DMS153 (cell line): ENCODE measurements at regions not wholly inside any gene's neighbourhood (a gene's known extent, or its start where the extent isn't known, plus 50 kb on each side); places are given as distances from the start of the nearest gene placed in this dataset.

ENCODE experiments used
- DNase-seq: peaks from one replicate; lab custom pipeline; 2025; lab: John Stamatoyannopoulos, UW

DNA sequence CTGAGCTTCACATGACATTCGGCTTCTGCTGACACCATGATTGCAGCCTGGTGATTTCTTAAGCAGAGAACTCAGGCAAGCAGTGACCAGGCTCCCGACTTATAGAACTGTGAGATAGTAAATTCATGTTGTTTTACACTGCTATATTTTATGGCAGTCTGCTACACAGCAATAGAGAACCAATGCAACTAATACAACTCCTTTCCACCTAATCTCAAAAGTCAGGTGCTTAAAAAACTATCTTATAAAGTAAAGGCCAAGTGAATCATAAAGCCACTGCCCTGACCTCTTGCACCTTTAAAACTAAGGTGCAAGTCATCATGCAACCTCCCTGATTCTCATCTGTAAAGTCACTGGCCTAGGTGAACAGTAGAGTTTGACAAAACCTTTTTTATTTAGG is 95.3 kb upstream of the GLS start:
- no peak for DNase-seq

DNA sequence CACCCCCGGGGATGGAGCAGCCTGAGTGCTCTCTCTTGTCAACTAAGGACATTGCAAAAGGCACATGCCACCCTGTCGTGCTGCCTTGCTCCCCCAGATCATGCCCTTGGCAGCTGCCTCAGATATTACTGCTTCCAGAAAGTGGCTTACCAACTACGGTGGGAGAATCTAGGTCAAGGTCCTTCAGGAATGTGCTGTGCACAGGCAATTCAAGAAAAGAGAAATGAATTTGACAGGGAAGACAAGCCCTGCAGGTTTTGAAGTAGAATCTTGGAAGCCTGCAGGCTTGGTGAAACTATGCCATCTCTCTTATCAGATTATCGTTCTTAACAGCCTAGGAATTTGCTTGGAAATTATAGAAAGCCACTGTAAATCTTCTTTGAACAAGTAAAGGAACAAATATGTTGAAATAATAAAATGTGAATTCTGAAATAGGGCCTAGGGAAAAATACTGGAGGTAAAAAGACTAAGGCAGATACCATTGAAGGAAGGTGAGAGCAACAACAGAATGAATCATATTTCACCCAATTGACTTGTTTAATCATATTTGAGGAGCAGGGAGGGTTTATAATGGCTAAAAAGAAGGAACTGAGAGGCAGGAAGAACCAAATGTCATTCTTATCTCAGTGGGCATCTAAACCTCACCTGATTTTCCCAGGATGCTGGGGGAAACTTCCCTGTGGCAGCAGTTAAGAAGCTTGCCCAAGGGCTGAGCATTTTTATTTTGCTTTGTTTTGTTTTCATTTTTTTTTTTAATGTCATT is 94.0 kb upstream of the GLS start:
- no peak for DNase-seq

- no peak for DNase-seq
Measured at GRCh38 chr2:190787743-190788235, 92.8 kb upstream of the GLS start.

DNA sequence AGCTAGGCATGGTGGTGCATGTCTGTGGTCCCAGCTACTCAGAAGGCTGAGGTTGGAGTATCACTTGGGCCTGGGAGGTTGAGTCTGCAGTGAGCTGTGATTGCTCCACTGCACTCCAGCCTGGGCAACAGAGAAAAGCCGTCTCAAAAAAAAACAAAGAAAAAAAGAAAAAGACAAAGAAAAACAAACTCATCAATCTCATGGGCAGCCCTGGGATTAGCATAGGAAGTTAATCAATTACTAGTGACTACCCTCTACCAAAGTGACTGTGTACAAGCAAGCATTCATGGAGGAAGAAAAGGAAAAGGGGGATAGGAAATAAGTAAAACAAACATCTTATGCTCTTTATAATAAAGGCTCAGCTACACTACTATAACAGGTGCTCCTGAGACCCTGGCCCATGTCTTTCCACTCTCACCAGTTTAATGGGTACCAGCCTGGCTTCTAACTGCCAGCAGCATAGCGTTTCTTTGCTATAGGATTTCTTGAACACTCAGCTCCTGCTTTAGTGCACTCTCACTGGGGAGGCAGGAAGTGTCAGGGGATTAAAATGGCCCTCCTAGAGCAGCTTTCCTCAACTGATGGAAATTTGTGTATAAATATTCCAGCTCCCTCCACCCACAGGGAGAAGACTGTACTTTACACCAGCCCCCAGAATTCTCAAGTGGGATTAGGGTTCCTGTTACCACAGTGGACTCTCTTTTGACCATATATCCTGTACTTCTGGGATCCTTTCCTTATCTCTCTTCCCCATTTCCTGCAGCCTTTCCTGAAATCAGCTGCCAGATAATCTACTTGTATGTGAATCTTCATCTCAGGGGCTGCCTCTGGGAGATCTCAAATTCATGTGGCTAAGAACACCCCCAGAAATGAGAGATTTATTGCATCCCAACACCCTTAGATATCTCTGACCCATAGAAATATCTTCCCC is 91.3 kb upstream of the GLS start:
- DNase-seq = no peak

- no peak for DNase-seq
Measured at GRCh38 chr2:190791347-190791975, 89.2 kb upstream of the GLS start.

DNA sequence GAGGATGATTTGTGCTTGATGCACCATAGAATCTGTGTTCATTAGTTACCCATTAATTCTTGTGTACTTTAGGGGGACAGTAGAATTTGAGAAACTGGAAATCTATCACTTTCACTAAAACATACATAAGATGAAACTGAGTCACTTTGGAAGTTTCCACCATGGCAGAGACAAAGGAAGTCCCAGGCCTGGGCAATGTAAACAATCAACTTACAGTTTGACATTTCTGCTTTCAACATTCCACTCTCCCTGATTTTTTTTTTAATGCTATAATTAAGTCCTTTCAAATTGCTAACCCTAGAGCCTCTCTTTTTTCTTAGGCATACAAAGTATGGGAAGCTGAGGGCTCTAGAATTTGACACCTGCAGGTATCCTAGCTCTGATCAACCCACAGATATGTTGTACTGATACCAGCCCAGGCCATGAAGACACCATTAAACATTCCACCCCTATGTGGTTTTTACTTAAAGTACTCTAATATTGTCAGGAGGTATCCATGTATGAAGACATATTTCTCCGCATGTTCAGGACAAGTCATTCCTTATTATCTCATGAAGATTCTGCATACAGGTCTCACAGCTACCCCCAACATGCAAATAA is 88.5 kb upstream of the GLS start:
- no peak for DNase-seq

GRCh38 chr2:190792956-190793888 is 87.4 kb upstream of the GLS start:
- no peak for DNase-seq

- no peak for DNase-seq
Measured at GRCh38 chr2:190794377-190794776, 86.2 kb upstream of the GLS start.

DNA sequence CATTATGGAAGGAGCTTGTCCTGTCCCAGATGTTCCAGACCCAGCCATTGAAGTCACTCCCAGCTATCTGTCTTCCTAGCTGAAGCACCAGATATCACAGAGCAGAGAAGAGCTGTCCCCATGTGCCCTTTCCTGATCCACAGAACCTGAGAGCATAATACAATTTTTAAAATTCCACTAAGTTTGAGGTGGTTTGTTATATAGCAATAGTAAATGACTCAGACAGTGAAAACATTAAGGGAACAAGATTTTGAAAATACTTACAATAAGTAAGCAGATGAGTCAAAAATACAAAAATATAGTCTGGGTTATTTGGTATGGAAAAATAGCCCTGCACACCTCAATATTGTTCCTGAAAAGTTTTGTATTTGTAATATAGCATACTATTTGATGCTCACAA is 85.8 kb upstream of the GLS start:
- no peak for DNase-seq

GRCh38 chr2:190795686-190796085 is 84.9 kb upstream of the GLS start:
- no peak for DNase-seq

DNA sequence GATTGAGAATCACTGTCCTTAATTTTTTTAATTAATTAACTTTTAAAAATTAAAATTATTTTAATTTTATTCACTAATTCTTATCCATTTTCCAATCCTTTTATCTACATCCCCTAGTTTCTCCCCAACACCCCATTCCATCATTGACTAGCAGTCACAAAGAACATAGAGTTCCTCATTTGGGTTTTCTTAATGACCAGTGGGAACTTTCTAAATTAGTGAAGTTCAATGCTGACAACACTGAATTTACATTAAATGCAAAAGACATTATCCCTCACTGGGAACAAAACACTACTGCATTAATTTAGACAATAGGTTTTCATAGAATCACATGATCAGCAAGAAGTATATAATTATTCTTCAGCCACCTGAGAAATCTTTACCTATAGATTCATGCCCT is 80.6 kb upstream of the GLS start:
- no peak for DNase-seq

DNA sequence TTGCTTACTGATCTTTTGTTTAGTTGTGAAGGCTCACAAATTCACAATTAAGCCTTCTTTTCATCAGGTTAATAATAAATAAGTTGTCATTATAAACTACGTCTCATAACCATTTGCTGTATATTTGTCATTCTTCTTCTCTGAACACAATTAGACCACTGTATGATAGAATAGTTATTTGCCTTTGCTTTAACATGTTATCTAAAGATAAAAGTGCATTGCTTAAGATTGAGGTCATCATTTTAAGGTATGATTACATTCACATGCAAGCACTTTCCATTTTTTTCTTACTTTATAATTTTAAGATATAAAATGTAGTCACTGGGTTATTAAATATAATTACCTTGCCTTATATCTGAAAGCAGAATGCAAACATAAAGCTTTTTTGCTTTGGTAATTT is 80.1 kb upstream of the GLS start:
- DNase-seq = no peak

DNA sequence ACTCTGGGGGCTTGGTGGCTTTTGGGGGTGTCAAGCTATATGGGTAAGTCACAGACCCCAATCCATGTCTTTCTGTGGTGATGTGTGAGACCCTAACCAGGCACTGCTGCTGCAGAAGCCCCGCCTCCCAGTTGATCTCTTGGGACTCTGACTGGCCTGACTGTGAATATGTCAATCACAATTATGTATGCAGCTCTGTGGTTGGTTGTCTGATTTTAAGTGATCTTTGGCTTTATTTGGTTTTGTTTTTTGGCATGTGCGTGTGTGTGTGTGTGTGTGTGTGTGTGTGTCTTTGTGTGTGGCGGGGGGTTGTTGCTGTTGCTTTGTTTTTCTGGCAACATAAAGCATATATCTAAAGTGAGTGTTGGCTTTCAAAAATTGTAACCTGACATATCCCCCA is 78.5 kb upstream of the GLS start:
- no peak for DNase-seq

GRCh38 chr2:190802626-190803209 is 77.9 kb upstream of the GLS start:
- no peak for DNase-seq

- no peak for DNase-seq
Measured at GRCh38 chr2:190804182-190804795, 76.3 kb upstream of the GLS start.

DNA sequence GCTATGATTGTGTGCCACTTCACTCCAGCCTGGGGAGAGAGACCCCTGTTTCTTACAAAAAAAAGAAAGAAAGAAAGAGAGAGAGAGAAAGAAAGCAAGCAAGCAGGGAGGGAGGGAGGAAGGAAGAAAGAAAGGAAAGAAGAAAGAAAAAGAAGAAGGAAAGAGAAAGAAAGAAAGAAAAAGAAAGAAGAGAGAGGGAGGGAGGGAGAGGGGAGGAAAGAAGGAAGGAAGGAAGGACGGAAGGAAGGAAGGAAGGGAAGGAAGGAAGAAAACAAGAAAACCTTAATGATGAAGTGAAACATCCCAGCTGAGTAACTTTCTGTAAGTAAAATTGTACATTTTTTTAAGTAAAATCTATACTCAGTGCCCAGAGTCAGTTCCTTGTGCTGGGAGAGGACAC is 75.5 kb upstream of the GLS start:
- no peak for DNase-seq

GRCh38 chr2:190805843-190806242 is 74.8 kb upstream of the GLS start:
- no peak for DNase-seq

DNA sequence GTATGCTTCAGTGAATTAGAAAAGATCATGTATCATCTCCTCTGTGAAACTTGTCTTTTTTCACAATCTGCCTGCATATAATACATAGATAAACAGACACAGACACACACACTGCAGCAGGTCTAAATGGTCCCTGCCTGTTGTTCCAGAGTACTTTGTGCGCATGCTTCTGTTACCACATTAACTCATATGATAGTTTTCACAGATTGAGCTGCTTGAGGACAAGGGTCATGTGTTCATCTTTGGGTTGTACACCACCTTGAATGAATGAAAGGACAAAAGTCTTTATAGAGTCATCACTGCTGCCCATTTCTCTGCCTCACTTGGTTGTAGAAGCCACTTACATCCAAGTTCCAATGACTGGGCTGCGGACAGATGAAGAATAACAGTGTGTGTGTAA is 72.7 kb upstream of the GLS start:
- no peak for DNase-seq

GRCh38 chr2:190809139-190809764 is 71.4 kb upstream of the GLS start:
- peak; percentile 24 for DNase-seq
